H9 (cell line): ENCODE measurements at regions not wholly inside any gene's neighbourhood (a gene's known extent, or its start where the extent isn't known, plus 50 kb on each side); places are given as distances from the start of the nearest gene placed in this dataset.

ENCODE experiments used
- DNase-seq: peaks from one replicate; pipeline ENCODE4 v3.0.0-alpha.2; 2017
- H2AFZ ChIP-seq: one replicate; pipeline ENCODE4 v1.6.1; 2013; ENCODE audit warnings: mild to moderate bottlenecking, low read length, control low read depth, moderate library complexity
- H2AK5ac ChIP-seq: 2 replicates; pipeline ENCODE4 v1.6.1; 2013; ENCODE audit warnings: low read length, control low read depth, mixed read lengths; ENCODE audit not compliant: insufficient read length
- H2BK120ac ChIP-seq: one replicate; pipeline ENCODE4 v1.6.1; 2013; ENCODE audit warnings: low read depth, mild to moderate bottlenecking, low read length, control low read depth, inconsistent platforms; ENCODE audit not compliant: poor library complexity, severe bottlenecking
- H2BK12ac ChIP-seq: 2 replicates; pipeline ENCODE4 v1.6.1; 2013; ENCODE audit warnings: low read length, control low read depth, mixed read lengths, low read depth; ENCODE audit not compliant: insufficient read length
- H2BK15ac ChIP-seq: 2 replicates; pipeline ENCODE4 v1.6.1; 2013; ENCODE audit warnings: low read depth, low read length, control low read depth
- H2BK20ac ChIP-seq: one replicate; pipeline ENCODE4 v1.6.1; 2013; ENCODE audit warnings: low read depth, mild to moderate bottlenecking, low read length, control low read depth, inconsistent platforms; ENCODE audit not compliant: poor library complexity, severe bottlenecking
- H2BK5ac ChIP-seq: 2 replicates; pipeline ENCODE4 v1.6.1; 2013; ENCODE audit warnings: low read length, control low read depth, mixed read lengths; ENCODE audit not compliant: insufficient read length
- H3K14ac ChIP-seq: 2 replicates; pipeline ENCODE4 v1.6.1; 2013; ENCODE audit warnings: low read length, control low read depth; ENCODE audit not compliant: insufficient read depth
- H3K18ac ChIP-seq: 2 replicates; pipeline ENCODE4 v1.6.1; 2013; ENCODE audit warnings: low read depth, mild to moderate bottlenecking, mixed read lengths, low read length, control low read depth; ENCODE audit not compliant: insufficient read length
- H3K23ac ChIP-seq: 2 replicates; pipeline ENCODE4 v1.6.1; 2013; ENCODE audit warnings: low read length, control low read depth, mixed read lengths, low read depth; ENCODE audit not compliant: insufficient read length
- H3K23me2 ChIP-seq: 2 replicates; pipeline ENCODE4 v1.6.1; 2013; ENCODE audit warnings: low read depth, mild to moderate bottlenecking, mixed read lengths, low read length, control low read depth; ENCODE audit not compliant: insufficient read length, poor library complexity, severe bottlenecking
- H3K27ac ChIP-seq: 2 replicates; pipeline ENCODE4 v1.5.1; 2013; ENCODE audit warnings: low read length, control low read depth, mixed read lengths, low read depth; ENCODE audit not compliant: insufficient read length
- H3K27me3 ChIP-seq: 2 replicates; pipeline ENCODE4 v1.6.1; 2013; ENCODE audit warnings: low read length, control low read depth, inconsistent platforms; ENCODE audit not compliant: insufficient read depth
- H3K4ac ChIP-seq: 2 replicates; pipeline ENCODE4 v1.6.1; 2013; ENCODE audit warnings: low read depth, mild to moderate bottlenecking, control low read depth, inconsistent platforms, low read length, moderate library complexity
- H3K4me1 ChIP-seq: 2 replicates; pipeline ENCODE4 v1.6.1; 2013; ENCODE audit warnings: low read length, control low read depth, inconsistent platforms; ENCODE audit not compliant: insufficient read depth
- H3K4me2 ChIP-seq: 2 replicates; pipeline ENCODE4 v1.6.1; 2013; ENCODE audit warnings: low read length, control low read depth, mixed read lengths; ENCODE audit not compliant: insufficient read length, insufficient read depth
- H3K56ac ChIP-seq: 2 replicates; pipeline ENCODE4 v1.6.1; 2013; ENCODE audit warnings: low read depth, mild to moderate bottlenecking, mixed read lengths, low read length, control low read depth; ENCODE audit not compliant: insufficient read length
- H3K79me1 ChIP-seq: 2 replicates; pipeline ENCODE4 v1.6.1; 2013; ENCODE audit warnings: low read depth, mild to moderate bottlenecking, moderate library complexity, low read length, control low read depth, inconsistent platforms; ENCODE audit not compliant: insufficient read depth, poor library complexity, severe bottlenecking
- H3K79me2 ChIP-seq: 2 replicates; pipeline ENCODE4 v1.6.1; 2013; ENCODE audit warnings: low read length, control low read depth, inconsistent platforms; ENCODE audit not compliant: insufficient read depth
- H3K9ac ChIP-seq: 2 replicates; pipeline ENCODE4 v1.6.1; 2013; ENCODE audit warnings: low read length, control low read depth, mixed read lengths; ENCODE audit not compliant: insufficient read length; ENCODE audit errors: extremely low read depth
- H3K9me3 ChIP-seq: one replicate; pipeline ENCODE4 v1.6.1; 2013; ENCODE audit warnings: low read depth, low read length, inconsistent platforms; ENCODE audit not compliant: control insufficient read depth
- H3T11ph ChIP-seq: one replicate; pipeline ENCODE4 v1.6.1; 2013; ENCODE audit warnings: mild to moderate bottlenecking, low read length, control low read depth, inconsistent platforms
- H4K20me1 ChIP-seq: one replicate; pipeline ENCODE4 v1.6.1; 2013; ENCODE audit not compliant: control insufficient read depth, insufficient read length, insufficient read depth
- H4K5ac ChIP-seq: 2 replicates; pipeline ENCODE4 v1.6.1; 2013; ENCODE audit warnings: low read depth, mild to moderate bottlenecking, mixed read lengths, low read length, control low read depth; ENCODE audit not compliant: insufficient read length
- H4K8ac ChIP-seq: replicated peaks from 2 replicates; pipeline ENCODE4 v1.6.1; 2013; ENCODE audit warnings: low read length, control low read depth, mixed read lengths, low read depth; ENCODE audit not compliant: insufficient read length
- H4K91ac ChIP-seq: 2 replicates; pipeline ENCODE4 v1.6.1; 2013; ENCODE audit warnings: low read depth, mild to moderate bottlenecking, moderate library complexity, mixed read lengths, low read length, control low read depth; ENCODE audit not compliant: insufficient read length
- H3K27ac Mint-ChIP-seq, 3 experiments: 2 replicates in 2 of 3; 3 replicates in 1 of 3; pipeline ENCODE4 v1.8.0; 2020 to 2021; ENCODE audit warnings: mixed read lengths in 3 of 3, mild to moderate bottlenecking in 1 of 3, moderate library complexity in 1 of 3
- H3K27me3 Mint-ChIP-seq: 2 replicates; pipeline ENCODE4 v1.8.0; 2021; ENCODE audit warnings: low read depth, mild to moderate bottlenecking, moderate library complexity, mixed read lengths
- H3K36me3 Mint-ChIP-seq, 3 experiments: 2 replicates in 2 of 3; 3 replicates in 1 of 3; pipeline ENCODE4 v1.8.0; 2020 to 2021; ENCODE audit warnings: low read depth in 3 of 3, mixed read lengths in 3 of 3; ENCODE audit not compliant: insufficient read depth in 1 of 3
- H3K4me1 Mint-ChIP-seq, 2 experiments: 2 replicates each; pipeline ENCODE4 v1.8.0; 2020; ENCODE audit warnings: mixed read lengths in 2 of 2
- H3K4me3 Mint-ChIP-seq, 2 experiments: 2 replicates in 1 of 2; 3 replicates in 1 of 2; pipeline ENCODE4 v1.8.0; 2020 to 2021; ENCODE audit warnings: mild to moderate bottlenecking in 2 of 2, mixed read lengths in 2 of 2, moderate library complexity in 1 of 2
- H3K9me3 Mint-ChIP-seq, 2 experiments: 2 replicates in 1 of 2; 3 replicates in 1 of 2; pipeline ENCODE4 v1.8.0; 2020; ENCODE audit warnings: mild to moderate bottlenecking in 2 of 2, mixed read lengths in 2 of 2, moderate library complexity in 1 of 2
- WGBS: extraction: QIAGEN DNeasy Blood & Tissue Kit; methylation state at CpG from one replicate; pipeline ENCODE4 v1.1.7; 2013; ENCODE audit warnings: missing lambda C conversion rate, low lambda C conversion rate, mixed read lengths; ENCODE audit not compliant: insufficient read length; ENCODE audit errors: extremely low coverage; 5-methylcytosine and 5-hydroxymethylcytosine counted together
- TF ChIP-seq, protein P1 (sequence below): fragments of 200-600 bp; sonication (generic); conservative IDR thresholded peaks from 3 replicates; pipeline ENCODE4 v1.8.0; 2021; ENCODE audit warnings: antibody characterized with exemption, mild to moderate bottlenecking

DNA sequence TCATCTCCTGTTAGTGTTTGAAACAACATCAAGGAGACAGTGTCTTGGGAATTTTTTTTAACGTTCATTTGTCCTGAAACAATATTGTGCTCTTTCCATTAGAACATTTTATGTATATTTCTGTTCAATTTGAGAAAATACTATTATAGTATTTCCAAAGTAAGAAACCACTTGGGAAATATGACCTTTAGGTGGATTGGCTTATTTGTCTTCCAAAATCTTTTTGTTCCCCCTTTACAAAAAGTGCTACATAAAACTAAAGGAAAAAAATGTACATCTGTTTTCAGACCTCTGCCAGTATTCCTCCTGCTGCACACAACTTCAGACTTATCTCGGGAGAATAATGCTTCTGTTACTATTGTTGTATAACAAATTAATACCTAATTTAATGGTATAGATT is 165.9 kb upstream of the AGTR1 start:
- H3K4me2 ChIP-seq, result no peak overlapping the region
- no peaks in the 10 kb centered on the region for H3K9me3 ChIP-seq
- Mint-ChIP-seq H3K4me3 (no peak overlapping the region), H3K27me3 (no peaks in the 10 kb centered on the region; the same call in 1 of the 2 replicates), H3K4me1 (no peaks in the 10 kb centered on the region; a peak in 1 of 4 replicates), H3K27ac (no peak overlapping the region), H3K36me3 (no peaks in the 10 kb centered on the region; a peak in 1 of 7 replicates), H3K9me3 (0 out of 5 replicates have a peak, but pooled peaks cover 0 to 4% of the 10 kb centered on the region in 2 experiments)
- H3T11ph ChIP-seq, result no peak overlapping the region
- H3K27ac ChIP-seq, result no peak overlapping the region
- no peak overlapping the region for H3K4ac ChIP-seq
- H3K79me2 ChIP-seq, result no peaks in the 10 kb centered on the region
- H4K20me1 ChIP-seq, result no peaks in the 10 kb centered on the region
- WGBS, result no CpG with 5 or more reads among the region's 2 CpGs
- H2BK12ac ChIP-seq, result no peak overlapping the region
- no peak overlapping the region for H2BK20ac ChIP-seq
- no peaks in the 10 kb centered on the region for H3K23me2 ChIP-seq
- no peaks in the 10 kb centered on the region for H3K79me1 ChIP-seq
- no peaks in the 10 kb centered on the region for H3K4me1 ChIP-seq
- TF ChIP-seq, protein P1, sequence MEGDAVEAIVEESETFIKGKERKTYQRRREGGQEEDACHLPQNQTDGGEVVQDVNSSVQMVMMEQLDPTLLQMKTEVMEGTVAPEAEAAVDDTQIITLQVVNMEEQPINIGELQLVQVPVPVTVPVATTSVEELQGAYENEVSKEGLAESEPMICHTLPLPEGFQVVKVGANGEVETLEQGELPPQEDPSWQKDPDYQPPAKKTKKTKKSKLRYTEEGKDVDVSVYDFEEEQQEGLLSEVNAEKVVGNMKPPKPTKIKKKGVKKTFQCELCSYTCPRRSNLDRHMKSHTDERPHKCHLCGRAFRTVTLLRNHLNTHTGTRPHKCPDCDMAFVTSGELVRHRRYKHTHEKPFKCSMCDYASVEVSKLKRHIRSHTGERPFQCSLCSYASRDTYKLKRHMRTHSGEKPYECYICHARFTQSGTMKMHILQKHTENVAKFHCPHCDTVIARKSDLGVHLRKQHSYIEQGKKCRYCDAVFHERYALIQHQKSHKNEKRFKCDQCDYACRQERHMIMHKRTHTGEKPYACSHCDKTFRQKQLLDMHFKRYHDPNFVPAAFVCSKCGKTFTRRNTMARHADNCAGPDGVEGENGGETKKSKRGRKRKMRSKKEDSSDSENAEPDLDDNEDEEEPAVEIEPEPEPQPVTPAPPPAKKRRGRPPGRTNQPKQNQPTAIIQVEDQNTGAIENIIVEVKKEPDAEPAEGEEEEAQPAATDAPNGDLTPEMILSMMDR, result no peak
- no peak overlapping the region for H2BK120ac ChIP-seq
- DNase-seq, result no peak
- no peak overlapping the region for H3K14ac ChIP-seq
- H3K27me3 ChIP-seq, result no peaks in the 10 kb centered on the region
- no peak overlapping the region for H3K23ac ChIP-seq
- no peak overlapping the region for H2BK15ac ChIP-seq
- H3K18ac ChIP-seq, result no peak overlapping the region
- H3K9ac ChIP-seq, result no peak overlapping the region
- H4K5ac ChIP-seq, result no peak overlapping the region
- no peak overlapping the region for H2AFZ ChIP-seq
- H3K56ac ChIP-seq, result no peak overlapping the region
- H2AK5ac ChIP-seq, result no peak overlapping the region
- H2BK5ac ChIP-seq, result no peak overlapping the region
- no peak overlapping the region for H4K91ac ChIP-seq
- H4K8ac ChIP-seq, result no peak overlapping the region
